GM23338 (cell line): ENCODE measurements at regions not wholly inside any gene's neighbourhood (a gene's known extent, or its start where the extent isn't known, plus 50 kb on each side); places are given as distances from the start of the nearest gene placed in this dataset.

Source experiments
- ATAC-seq: fragments of 200-7000 bp; cut with Tn5 transposase; 3 replicates; pipeline ENCODE4 v1.9.1; 2020
- DNase-seq: peaks from one replicate; pipeline ENCODE4 v3.0.0-alpha.2; 2015; ENCODE audit warnings: low spot score
- H2AFZ ChIP-seq: fragments of 200-600 bp; sonication (generic); 2 replicates; pipeline ENCODE4 v1.8.0; 2016; ENCODE audit warnings: antibody characterized with exemption, mild to moderate bottlenecking, moderate library complexity
- H3F3A ChIP-seq: fragments of 200-600 bp; sonication (generic); replicated peaks from 2 replicates; pipeline ENCODE4 v1.8.0; 2017; ENCODE audit warnings: antibody characterized with exemption, mixed run types, low read depth
- H3K27ac ChIP-seq: fragments of 200-600 bp; sonication (generic); 2 replicates; pipeline ENCODE4 v1.6.1; 2016; ENCODE audit warnings: low read depth
- H3K27me3 ChIP-seq: fragments of 200-600 bp; sonication (generic); 2 replicates; pipeline ENCODE4 v1.8.0; 2016; ENCODE audit warnings: mild to moderate bottlenecking, mixed run types, moderate library complexity; ENCODE audit not compliant: insufficient read depth
- H3K36me3 ChIP-seq: fragments of 200-600 bp; sonication (generic); 2 replicates; pipeline ENCODE4 v1.8.0; 2016; ENCODE audit warnings: mild to moderate bottlenecking; ENCODE audit not compliant: insufficient read depth
- H3K4me1 ChIP-seq: fragments of 200-600 bp; sonication (generic); 2 replicates; pipeline ENCODE4 v1.8.0; 2016; ENCODE audit warnings: mild to moderate bottlenecking, moderate library complexity; ENCODE audit not compliant: insufficient read depth
- H3K4me2 ChIP-seq: fragments of 200-600 bp; sonication (generic); 2 replicates; pipeline ENCODE4 v1.7.1; 2017; ENCODE audit warnings: mixed run types
- H3K4me3 ChIP-seq: fragments of 200-600 bp; sonication (generic); 2 replicates; pipeline ENCODE4 v1.6.1; 2016; ENCODE audit warnings: mixed run types
- H3K79me2 ChIP-seq: fragments of 200-600 bp; sonication (generic); replicated peaks from 2 replicates; pipeline ENCODE4 v1.8.0; 2017; ENCODE audit warnings: mild to moderate bottlenecking; ENCODE audit not compliant: insufficient read depth
- H3K9me2 ChIP-seq: fragments of 200-600 bp; sonication (generic); 2 replicates; pipeline ENCODE4 v1.8.0; 2017; ENCODE audit not compliant: insufficient read depth
- H4K20me1 ChIP-seq: fragments of 200-600 bp; sonication (generic); replicated peaks from 2 replicates; pipeline ENCODE4 v1.8.0; 2017; ENCODE audit warnings: mild to moderate bottlenecking; ENCODE audit not compliant: insufficient read depth
- H3K27ac Mint-ChIP-seq: 2 replicates; pipeline ENCODE4 v1.8.0; 2020; ENCODE audit warnings: inconsistent platforms, mild to moderate bottlenecking, moderate library complexity, mixed read lengths
- H3K27me3 Mint-ChIP-seq: 3 replicates; pipeline ENCODE4 v1.8.0; 2022; ENCODE audit warnings: low read depth, mild to moderate bottlenecking, moderate library complexity, mixed read lengths, inconsistent platforms; ENCODE audit not compliant: insufficient read depth, poor library complexity
- H3K36me3 Mint-ChIP-seq: 3 replicates; pipeline ENCODE4 v1.8.0; 2021; ENCODE audit warnings: low read depth, mild to moderate bottlenecking, inconsistent platforms, moderate library complexity, mixed read lengths
- H3K4me1 Mint-ChIP-seq: 3 replicates; pipeline ENCODE4 v1.8.0; 2020; ENCODE audit warnings: mild to moderate bottlenecking, inconsistent platforms, mixed read lengths
- H3K4me3 Mint-ChIP-seq: 3 replicates; pipeline ENCODE4 v1.8.0; 2021; ENCODE audit warnings: moderate library complexity, mild to moderate bottlenecking, inconsistent platforms, mixed read lengths
- H3K9me3 Mint-ChIP-seq: 3 replicates; pipeline ENCODE4 v1.8.0; 2020; ENCODE audit warnings: moderate library complexity, mild to moderate bottlenecking, inconsistent platforms, mixed read lengths
- CREB1 ChIP-seq: fragments of 250-450 bp; sonication (Bioruptor Pico); IDR thresholded peaks from 2 replicates; pipeline ENCODE4 v1.5.0; 2020; ENCODE audit warnings: low read depth, mild to moderate bottlenecking, moderate library complexity
- EZH2 ChIP-seq: fragments of 200-600 bp; sonication (generic); IDR thresholded peaks from one replicate; pipeline ENCODE4 v1.8.0; 2017; ENCODE audit warnings: antibody characterized with exemption, mild to moderate bottlenecking, low read depth; ENCODE audit not compliant: unreplicated experiment
- JUNB ChIP-seq: IDR thresholded peaks from one replicate; pipeline ENCODE4 v1.6.1; 2016; ENCODE audit warnings: antibody characterized with exemption; ENCODE audit not compliant: unreplicated experiment
- STAT1 ChIP-seq: IDR thresholded peaks from one replicate; pipeline ENCODE4 v1.6.1; 2016; ENCODE audit warnings: antibody characterized with exemption; ENCODE audit not compliant: unreplicated experiment
- ZNF331 ChIP-seq: fragments of 250-450 bp; sonication (Bioruptor Pico); IDR thresholded peaks from 2 replicates; pipeline ENCODE4 v1.5.0; 2020; ENCODE audit warnings: low read depth, mild to moderate bottlenecking, moderate library complexity
- ZNF462 ChIP-seq: fragments of 250-450 bp; sonication (Bioruptor Pico); IDR thresholded peaks from 2 replicates; pipeline ENCODE4 v1.5.0; 2020; ENCODE audit warnings: mild to moderate bottlenecking, moderate library complexity
- TF ChIP-seq, protein P1 (sequence below): IDR thresholded peaks from one replicate; pipeline ENCODE4 v1.6.1; 2018; ENCODE audit warnings: antibody characterized with exemption; ENCODE audit not compliant: unreplicated experiment

DNA sequence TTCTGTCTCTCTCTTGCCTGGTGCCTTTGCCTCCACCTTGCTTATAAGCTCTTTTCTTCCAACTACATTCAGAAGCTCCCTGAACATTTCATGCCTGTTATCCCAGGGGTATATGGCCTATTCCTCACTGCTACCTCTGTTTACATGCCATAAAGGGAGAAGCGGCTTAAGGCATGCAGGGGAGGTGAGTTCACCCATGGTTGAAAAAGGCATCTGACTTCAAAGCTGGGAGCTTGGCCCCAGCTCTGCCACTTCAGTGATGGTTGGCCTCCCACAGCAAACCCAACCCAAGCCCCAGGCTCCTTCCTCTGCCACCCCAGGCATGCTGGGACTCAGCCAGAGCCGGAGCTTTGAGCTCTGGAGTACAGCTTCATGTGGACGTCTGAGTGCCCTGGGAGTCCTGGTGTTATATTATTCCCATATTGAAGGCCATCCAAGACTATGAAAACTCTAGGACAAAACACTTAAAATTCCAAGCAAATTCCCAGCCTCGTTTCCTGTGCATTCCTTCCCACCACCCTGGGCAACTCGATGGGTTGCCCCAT lies 468.6 kb upstream of the ZMIZ1 start:
- Mint-ChIP-seq H3K4me3 (no peak overlapping the region), H3K27me3 (peaks cover 3% of the 10 kb centered on the region), H3K9me3 (no peaks in the 10 kb centered on the region), H3K36me3 (no peaks in the 10 kb centered on the region), H3K4me1 (peaks cover 3% of the 10 kb centered on the region; the same call in 1 of the 3 replicates), H3K27ac (no peak overlapping the region)
- Histone ChIP-seq H3K4me3 (no peak overlapping the region), H4K20me1 (no peaks in the 10 kb centered on the region), H2AFZ (no peak overlapping the region), H3K4me1 (no peaks in the 10 kb centered on the region), H3K27ac (no peak overlapping the region), H3K9me2 (peaks cover 12% of the 10 kb centered on the region; the same call in 1 of the 2 replicates), H3K4me2 (no peak overlapping the region), H3K79me2 (no peaks in the 10 kb centered on the region), H3F3A (no peaks in the 10 kb centered on the region), H3K27me3 (no peaks in the 10 kb centered on the region), H3K36me3 (no peaks in the 10 kb centered on the region)
- ATAC-seq, result no peak
- DNase-seq, result no peak
- TF ChIP-seq CREB1 (CRISPR knock-in tag), result no peak
- TF ChIP-seq, protein P1, sequence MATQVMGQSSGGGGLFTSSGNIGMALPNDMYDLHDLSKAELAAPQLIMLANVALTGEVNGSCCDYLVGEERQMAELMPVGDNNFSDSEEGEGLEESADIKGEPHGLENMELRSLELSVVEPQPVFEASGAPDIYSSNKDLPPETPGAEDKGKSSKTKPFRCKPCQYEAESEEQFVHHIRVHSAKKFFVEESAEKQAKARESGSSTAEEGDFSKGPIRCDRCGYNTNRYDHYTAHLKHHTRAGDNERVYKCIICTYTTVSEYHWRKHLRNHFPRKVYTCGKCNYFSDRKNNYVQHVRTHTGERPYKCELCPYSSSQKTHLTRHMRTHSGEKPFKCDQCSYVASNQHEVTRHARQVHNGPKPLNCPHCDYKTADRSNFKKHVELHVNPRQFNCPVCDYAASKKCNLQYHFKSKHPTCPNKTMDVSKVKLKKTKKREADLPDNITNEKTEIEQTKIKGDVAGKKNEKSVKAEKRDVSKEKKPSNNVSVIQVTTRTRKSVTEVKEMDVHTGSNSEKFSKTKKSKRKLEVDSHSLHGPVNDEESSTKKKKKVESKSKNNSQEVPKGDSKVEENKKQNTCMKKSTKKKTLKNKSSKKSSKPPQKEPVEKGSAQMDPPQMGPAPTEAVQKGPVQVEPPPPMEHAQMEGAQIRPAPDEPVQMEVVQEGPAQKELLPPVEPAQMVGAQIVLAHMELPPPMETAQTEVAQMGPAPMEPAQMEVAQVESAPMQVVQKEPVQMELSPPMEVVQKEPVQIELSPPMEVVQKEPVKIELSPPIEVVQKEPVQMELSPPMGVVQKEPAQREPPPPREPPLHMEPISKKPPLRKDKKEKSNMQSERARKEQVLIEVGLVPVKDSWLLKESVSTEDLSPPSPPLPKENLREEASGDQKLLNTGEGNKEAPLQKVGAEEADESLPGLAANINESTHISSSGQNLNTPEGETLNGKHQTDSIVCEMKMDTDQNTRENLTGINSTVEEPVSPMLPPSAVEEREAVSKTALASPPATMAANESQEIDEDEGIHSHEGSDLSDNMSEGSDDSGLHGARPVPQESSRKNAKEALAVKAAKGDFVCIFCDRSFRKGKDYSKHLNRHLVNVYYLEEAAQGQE, result no peak

DNA sequence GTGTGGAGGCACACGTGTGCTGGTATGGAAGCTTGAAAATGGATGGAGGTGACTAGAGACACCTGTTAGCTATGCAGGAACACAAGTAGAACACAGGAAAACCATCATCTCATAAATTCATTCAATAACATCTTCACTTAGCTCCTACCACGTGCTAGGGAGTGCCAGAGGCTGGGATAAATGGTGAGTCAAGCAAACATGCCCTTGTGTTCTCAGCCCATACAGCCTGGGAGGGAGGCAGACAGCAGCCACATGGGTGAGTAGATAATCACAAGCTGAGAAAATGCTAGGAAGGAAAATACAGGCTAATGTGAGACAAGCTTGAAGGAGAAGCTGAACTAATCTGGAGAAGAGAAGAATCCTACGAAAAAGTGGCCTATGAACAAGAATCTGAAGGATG lies 468.0 kb upstream of the ZMIZ1 start:
- H3K79me2 ChIP-seq, result no peaks in the 10 kb centered on the region
- no peak overlapping the region for H3K4me2 ChIP-seq
- DNase-seq (no peak), ATAC-seq (no peak)
- no peaks in the 10 kb centered on the region for H3K4me1 ChIP-seq
- peaks cover 12% of the 10 kb centered on the region; the same call in 1 of the 2 replicates for H3K9me2 ChIP-seq
- peaks cover 3% of the 10 kb centered on the region; the same call in 1 of the 3 replicates for H3K4me1 Mint-ChIP-seq
- H3K4me3 ChIP-seq, result no peak overlapping the region
- peaks cover 3% of the 10 kb centered on the region for H3K27me3 Mint-ChIP-seq
- H3K9me3 Mint-ChIP-seq, result no peaks in the 10 kb centered on the region
- no peaks in the 10 kb centered on the region for H3K36me3 ChIP-seq
- H3K4me3 Mint-ChIP-seq, result no peak overlapping the region
- H3K27me3 ChIP-seq, result no peaks in the 10 kb centered on the region
- no peaks in the 10 kb centered on the region for H4K20me1 ChIP-seq
- H2AFZ ChIP-seq, result no peak overlapping the region
- H3K27ac Mint-ChIP-seq, result no peak overlapping the region
- no peak overlapping the region for H3K27ac ChIP-seq
- H3K36me3 Mint-ChIP-seq, result no peaks in the 10 kb centered on the region
- no peaks in the 10 kb centered on the region for H3F3A ChIP-seq
- TF ChIP-seq EZH2 (no peak), CREB1 (CRISPR knock-in tag) (no peak), STAT1 (no peak), ZNF462 (CRISPR knock-in tag) (no peak), ZNF331 (CRISPR knock-in tag) (no peak), JUNB (no peak)
- TF ChIP-seq, protein P1, result no peak
